ENCODE measurements at regions not wholly inside any gene's neighbourhood (a gene's known extent, or its start where the extent isn't known, plus 50 kb on each side); places are given as distances from the start of the nearest gene placed in this dataset.
A peak's percentile ranks its signal among the peaks of the same experiment; 100 is the strongest.

GRCh38 chr15:79676621-79677020 lies 220.2 kb downstream of the MTHFS start:
- Mint-ChIP-seq H3K27ac (ENCODE audit: unreplicated experiment) (no peak overlapping the region), H3K27me3 (ENCODE audit: unreplicated experiment) (no peaks in the 10 kb centered on the region), H3K4me3 (ENCODE audit: unreplicated experiment) (no peak overlapping the region), H3K36me3 (ENCODE audit: unreplicated experiment) (no peaks in the 10 kb centered on the region), H3K4me1 (ENCODE audit: unreplicated experiment) (peaks cover 29% of the 10 kb centered on the region), H3K9me3 (ENCODE audit: unreplicated experiment) (no peaks in the 10 kb centered on the region)
- DNase-seq (ENCODE audit: extremely low spot score, unreplicated experiment): no peak
- TF ChIP-seq CTCF (IDR thresholded peaks at IDR 0.05): no peak

DNA sequence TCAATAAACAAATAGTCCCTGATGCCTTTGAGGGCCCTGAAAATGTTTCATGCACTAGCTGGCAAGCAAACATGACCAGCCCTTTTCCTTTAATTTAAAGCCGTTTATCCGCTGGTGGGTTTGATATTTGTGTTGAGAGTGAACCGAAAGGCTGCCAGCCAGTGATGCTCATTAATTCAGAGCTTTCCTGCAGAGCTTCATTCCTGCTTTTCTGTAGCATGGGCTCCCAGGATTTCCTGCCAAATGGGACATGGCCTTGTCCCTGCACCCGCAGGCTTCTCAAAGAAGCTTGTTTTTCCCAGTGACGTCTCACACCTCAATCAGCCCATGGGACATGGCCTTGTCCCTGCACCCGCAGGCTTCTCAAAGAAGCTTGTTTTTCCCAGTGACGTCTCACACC lies 219.6 kb downstream of the MTHFS start:
- Mint-ChIP-seq H3K36me3 (ENCODE audit: unreplicated experiment) (no peaks in the 10 kb centered on the region), H3K27me3 (ENCODE audit: unreplicated experiment) (no peaks in the 10 kb centered on the region), H3K27ac (ENCODE audit: unreplicated experiment) (no peak overlapping the region), H3K4me1 (ENCODE audit: unreplicated experiment) (peaks cover 35% of the 10 kb centered on the region), H3K4me3 (ENCODE audit: unreplicated experiment) (no peak overlapping the region), H3K9me3 (ENCODE audit: unreplicated experiment) (no peaks in the 10 kb centered on the region)
- no peak for TF ChIP-seq CTCF (IDR thresholded peaks at IDR 0.05)
- DNase-seq (ENCODE audit: extremely low spot score, unreplicated experiment): no peak

DNA sequence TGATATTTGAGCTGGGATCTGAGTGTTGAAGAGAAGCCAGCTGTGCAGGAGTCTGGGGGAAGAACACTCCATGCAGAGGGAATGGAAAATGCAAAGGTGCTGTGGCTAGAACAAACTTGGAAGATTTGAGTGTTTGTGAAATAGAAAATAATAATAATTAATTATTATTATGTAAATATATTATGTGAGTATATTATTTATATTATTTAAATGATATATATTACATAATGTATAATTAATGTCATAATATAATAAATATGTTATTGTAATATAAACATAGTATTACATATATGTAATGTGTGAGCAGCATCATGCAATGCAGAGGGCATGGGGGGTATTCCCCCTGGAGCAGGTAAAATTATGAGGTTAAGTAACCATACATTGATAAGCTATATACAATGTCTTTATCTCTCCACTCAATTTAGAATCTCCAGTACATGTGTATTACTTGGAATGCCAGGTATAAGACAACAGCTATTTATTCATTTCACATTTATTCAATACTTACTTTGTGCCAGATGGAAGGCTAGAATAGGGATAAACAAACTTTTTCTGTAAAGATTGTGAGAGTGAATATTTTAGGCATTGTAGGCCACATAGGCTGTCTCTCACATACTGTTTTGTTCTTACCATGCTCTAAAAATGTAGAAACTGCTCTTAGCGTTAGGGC lies 218.6 kb downstream of the MTHFS start:
- Mint-ChIP-seq H3K27ac (ENCODE audit: unreplicated experiment) (no peak overlapping the region), H3K9me3 (ENCODE audit: unreplicated experiment) (no peaks in the 10 kb centered on the region), H3K4me3 (ENCODE audit: unreplicated experiment) (no peak overlapping the region), H3K4me1 (ENCODE audit: unreplicated experiment) (peaks cover 39% of the 10 kb centered on the region), H3K36me3 (ENCODE audit: unreplicated experiment) (no peaks in the 10 kb centered on the region), H3K27me3 (ENCODE audit: unreplicated experiment) (no peaks in the 10 kb centered on the region)
- no peak for TF ChIP-seq CTCF (IDR thresholded peaks at IDR 0.05)
- no peak for DNase-seq (ENCODE audit: extremely low spot score, unreplicated experiment)

DNA sequence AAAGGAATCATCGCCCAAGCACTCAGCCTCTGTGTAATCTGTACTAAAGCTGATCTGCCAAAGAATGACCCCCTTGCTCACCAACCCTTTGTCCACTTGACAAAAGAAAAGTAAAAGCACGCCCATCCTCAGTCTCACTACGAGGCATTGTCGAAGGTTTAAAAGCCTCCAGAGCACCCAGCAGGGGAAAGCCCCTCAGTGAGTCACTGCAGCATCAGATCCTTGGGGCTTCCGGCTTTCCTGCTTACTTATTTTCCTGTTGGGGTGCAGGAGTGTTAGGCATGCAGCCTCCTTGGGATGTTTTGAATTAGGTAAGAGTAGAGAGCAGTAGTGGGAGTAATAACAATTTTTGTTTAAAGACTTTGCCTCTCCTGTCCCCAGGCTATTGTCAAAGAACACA lies 216.1 kb downstream of the MTHFS start:
- no peak for DNase-seq (ENCODE audit: extremely low spot score, unreplicated experiment)
- Mint-ChIP-seq H3K36me3 (ENCODE audit: unreplicated experiment) (no peaks in the 10 kb centered on the region), H3K9me3 (ENCODE audit: unreplicated experiment) (no peaks in the 10 kb centered on the region), H3K27ac (ENCODE audit: unreplicated experiment) (peak overlapping the region; percentile 46), H3K4me1 (ENCODE audit: unreplicated experiment) (peaks cover 33% of the 10 kb centered on the region), H3K4me3 (ENCODE audit: unreplicated experiment) (peak overlapping the region; percentile 28), H3K27me3 (ENCODE audit: unreplicated experiment) (no peaks in the 10 kb centered on the region)
- no peak for TF ChIP-seq CTCF (IDR thresholded peaks at IDR 0.05)

GRCh38 chr15:79682285-79682684 lies 214.5 kb downstream of the MTHFS start:
- Mint-ChIP-seq H3K27ac (ENCODE audit: unreplicated experiment) (peak overlapping the region; percentile 43), H3K4me3 (ENCODE audit: unreplicated experiment) (no peak overlapping the region), H3K36me3 (ENCODE audit: unreplicated experiment) (no peaks in the 10 kb centered on the region), H3K4me1 (ENCODE audit: unreplicated experiment) (peaks cover 33% of the 10 kb centered on the region), H3K9me3 (ENCODE audit: unreplicated experiment) (no peaks in the 10 kb centered on the region), H3K27me3 (ENCODE audit: unreplicated experiment) (peaks cover 5% of the 10 kb centered on the region)
- DNase-seq (ENCODE audit: extremely low spot score, unreplicated experiment): no peak
- TF ChIP-seq CTCF (IDR thresholded peaks at IDR 0.05): no peak

All from osteocyte (in vitro differentiated cells).